ENCODE measurements at regions not wholly inside any gene's neighbourhood (a gene's known extent, or its start where the extent isn't known, plus 50 kb on each side); places are given as distances from the start of the nearest gene placed in this dataset.

DNA sequence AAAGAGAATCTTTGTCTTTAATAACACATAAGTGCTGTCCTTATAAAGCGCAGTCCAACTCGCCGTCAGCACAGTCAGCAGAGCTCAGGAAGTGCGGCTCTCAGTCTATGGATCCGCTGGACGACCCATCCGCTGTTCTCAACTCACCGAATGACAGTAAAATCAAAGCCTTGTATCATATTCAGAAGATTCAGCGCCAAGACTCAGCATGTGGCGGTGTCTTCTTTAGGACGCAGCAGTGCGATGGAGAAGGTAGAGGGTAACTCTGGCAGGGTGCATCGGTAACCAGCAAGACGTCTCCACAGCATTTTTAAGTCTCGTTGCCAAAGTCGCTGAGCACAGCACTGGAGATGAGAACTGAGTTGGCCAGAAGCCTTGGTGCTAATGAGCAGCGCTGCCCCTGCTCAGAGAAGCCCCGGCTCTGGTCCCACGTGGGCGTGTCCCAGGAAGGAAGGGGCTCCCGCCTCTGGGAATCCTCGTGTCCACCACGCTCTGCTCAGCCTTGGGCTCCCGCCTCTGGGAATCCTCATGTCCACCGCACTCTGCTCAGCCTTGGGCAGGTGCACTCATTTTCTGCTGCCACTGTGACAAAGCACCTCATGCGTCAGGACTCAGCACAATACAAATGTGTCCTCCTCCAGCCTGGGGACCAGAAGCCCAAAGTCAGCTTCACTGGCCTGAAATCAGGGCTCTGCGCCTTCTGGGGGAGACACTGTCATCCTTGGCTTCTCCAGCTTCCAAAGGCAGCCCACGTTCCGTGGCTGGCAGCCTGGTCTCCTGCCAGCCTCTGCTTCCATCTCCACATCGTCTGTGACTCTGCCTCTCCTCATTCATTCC is 238.0 kb upstream of the SALL3 start:
- no peak for DNase-seq

DNA sequence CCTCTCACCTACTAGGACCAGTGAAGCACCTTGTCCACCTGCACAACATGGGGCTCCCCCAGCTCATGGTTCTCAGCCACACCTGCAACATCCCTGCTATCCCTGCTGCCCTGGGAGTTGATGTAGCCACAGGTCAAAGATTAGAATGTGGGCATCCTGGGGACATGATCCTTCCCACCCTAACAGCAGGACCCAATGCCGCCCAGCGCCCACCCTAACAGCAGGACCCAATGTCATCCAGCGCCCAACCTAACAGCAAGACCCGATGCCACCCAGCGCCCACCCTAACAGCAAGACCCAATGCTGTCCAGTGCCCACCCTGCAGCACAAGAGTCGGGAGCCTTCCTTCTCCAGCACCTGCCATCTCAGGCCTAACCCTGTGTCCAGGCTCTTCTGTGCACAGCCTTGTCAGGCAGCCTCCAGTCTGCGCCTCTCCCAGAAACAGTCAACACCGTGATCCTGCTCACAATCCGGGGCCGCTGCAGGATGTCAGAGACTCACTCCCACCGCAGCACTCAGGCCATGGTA is 237.3 kb upstream of the SALL3 start:
- DNase-seq: no peak

DNA sequence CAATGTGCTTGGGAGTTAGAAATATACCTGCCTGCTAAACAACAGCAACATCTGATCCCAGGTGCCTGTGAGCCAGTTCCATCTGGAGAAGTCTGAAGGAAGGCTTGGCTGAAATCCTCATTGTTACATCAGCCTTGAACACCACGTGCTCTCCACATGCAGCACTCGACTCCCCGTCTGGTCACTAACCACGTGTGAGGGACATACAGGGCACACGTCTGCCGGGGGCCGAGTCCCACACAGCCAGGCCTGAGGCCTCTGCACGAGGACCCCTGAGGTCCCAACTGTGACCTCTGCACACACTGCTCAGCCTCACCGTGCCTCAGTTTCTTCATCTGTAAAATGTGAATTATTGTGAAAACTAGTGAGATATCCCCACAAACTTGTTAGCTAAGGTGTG is 236.5 kb upstream of the SALL3 start:
- DNase-seq: no peak

DNA sequence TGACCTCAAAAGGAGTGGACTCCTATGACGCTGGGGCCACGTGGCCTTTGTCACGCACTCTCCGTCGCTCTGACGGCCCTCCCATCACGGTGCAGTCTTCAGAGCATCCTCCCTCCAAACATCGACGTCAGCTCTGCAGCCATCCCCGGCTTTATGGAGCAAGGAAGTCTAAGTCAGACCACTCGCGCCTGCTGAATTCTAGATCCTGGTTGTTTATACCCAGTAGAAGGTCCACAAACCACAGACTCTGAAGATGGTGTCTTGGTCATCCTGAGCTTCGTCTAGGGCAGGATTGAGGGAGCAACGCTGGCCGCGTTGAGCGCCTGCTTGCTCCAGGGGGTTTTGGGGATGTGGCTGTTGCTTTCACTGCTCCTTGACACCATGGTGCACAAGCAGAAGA is 228.0 kb upstream of the SALL3 start:
- DNase-seq: no peak

DNA sequence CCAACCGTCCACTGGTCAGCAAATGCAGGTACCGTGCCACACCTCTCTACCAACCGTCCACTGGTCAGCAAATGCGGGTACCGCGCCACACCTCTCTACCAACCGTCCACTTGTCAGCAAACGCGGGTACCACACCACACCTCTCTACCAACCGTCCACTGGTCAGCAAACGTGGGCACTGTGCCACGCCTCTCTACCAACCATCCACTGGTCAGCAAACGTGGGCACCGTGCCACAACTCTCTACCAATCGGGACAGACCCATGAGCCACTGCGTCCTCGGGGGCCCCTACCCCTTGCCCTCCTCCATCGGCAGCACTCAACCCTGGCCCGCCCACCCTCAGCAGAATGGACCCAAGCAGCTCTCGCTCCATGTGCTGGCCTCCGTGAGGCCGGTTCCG is 226.4 kb upstream of the SALL3 start:
- DNase-seq: no peak

DNA sequence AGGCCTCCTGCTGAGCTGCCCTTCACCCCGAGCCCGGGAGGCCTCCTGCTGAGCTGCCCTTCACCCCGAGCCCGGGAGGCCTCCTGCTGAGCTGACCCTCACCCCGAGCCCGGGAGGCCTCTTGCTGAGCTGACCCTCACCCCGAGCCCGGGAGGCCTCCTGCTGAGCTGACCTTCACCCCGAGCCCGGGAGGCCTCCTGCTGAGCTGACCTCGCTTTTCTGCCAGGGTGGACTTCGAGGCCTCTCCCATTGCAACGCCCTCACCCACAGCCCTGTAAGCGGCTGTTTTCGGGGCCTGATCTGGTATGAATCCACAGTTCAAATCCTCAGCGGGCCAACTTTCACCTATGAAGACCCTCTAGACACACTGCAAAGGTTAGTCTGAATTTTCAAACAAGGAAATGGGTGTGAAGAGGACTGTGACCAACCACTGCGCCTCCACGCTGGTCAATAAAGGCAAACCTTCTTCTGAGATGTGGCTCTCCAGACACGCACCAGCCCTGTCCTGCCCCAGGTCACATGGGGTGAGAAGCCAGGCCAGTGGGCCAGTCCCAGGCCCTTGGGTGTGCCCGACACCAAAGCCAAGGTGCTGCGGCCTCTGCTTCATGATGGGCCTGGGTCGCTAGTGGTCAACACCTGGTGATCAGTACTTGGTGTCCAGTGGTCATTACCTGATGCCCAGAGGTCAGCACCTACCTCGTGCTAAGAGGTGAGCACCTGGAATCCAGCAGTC is 225.1 kb upstream of the SALL3 start:
- no peak for DNase-seq

DNA sequence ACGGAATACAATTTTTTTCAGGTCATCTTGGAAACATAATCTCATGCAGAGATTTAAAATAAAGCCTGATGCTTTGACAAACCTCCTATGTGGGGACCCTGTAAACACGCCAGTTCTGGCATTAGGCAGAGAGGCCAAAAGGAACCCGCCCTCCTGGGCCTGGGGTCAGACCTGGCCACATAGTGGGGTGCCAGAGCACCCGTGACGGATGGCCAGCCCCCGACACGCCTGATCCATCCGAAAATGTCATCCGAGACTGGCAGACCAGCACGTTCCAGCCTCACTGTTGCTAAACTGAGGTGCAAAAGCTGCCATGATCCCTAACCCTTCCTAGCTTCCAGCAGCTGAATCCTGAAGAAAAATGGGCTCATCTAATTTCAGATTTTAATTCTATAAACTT is 222.6 kb upstream of the SALL3 start:
- DNase-seq: no peak

DNA sequence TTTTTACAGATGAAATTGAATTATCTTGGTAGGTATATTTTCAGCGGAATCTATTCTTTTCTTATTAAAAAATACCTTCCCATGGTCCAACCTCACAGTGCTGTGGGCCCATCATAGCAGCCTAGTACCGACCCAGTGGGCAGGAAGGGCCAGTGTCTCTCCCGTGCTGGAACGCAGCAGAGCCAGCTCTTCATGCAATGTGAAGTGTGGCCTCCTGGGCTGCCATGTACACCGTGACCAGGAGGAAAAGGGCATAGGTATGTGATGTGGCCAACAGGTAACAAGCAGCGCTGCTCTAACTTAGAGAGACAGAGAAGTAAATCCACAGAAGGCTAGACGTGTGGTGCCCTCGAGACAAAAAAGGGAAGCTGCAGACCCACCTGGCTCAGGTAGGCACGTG is 221.1 kb upstream of the SALL3 start:
- no peak for DNase-seq

DNA sequence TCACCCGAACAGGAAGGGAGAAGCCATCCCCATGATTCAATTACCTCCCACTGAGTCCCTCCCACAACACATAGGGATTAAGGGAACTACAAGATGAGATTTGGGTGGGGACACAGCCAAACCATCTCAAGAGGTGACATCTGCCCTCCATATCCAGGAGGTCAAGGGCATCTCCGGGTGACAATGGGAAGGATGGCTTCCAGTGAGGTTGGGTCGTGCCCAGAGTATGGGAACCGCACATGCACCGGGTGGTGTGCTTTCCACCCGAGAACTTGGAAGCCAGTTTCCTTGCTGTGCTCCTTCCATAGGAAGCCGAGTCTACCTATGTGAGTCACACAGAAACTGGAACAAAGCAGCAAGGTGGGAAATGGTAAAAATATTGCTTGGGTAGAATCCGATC is 216.9 kb upstream of the SALL3 start:
- DNase-seq: no peak

DNA sequence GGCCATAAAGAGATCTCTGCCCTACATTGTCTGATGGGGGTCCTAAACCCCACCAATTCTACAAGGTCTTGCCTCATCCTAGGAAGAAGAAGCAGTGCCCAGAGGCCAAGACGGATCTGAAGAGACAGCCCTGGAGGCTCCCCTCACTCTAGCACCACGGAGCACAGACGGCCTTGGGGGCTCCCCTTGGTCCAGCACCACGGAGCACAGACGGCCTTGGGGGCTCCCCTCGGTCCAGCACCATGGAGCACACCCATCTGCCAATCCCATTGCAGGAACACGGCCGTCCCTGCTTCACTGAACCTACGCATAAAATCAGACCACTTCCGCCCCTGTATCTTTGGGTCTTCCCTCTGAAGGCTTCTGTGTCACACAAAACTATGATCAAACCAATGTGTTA is 215.1 kb upstream of the SALL3 start:
- no peak for DNase-seq

DNA sequence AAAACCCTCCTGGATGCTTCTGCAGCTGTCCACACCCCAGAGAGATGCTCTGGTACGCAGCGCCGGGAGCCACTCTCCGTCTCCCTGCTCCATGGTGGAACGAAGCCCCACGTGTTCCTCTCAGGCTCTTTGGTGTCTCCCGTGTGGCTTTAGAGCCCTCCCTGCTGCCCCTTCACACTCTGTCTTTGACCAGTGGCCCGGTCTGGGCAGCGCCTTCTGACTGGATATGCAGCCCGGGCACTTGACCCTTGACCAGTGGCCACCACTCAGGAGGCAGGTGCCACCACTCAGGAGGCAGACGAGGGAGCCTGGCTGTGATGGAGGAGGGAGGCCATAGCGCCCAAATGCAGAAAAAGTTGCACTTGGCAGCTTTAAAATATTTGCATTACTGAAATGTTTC is 214.5 kb upstream of the SALL3 start:
- no peak for DNase-seq

DNA sequence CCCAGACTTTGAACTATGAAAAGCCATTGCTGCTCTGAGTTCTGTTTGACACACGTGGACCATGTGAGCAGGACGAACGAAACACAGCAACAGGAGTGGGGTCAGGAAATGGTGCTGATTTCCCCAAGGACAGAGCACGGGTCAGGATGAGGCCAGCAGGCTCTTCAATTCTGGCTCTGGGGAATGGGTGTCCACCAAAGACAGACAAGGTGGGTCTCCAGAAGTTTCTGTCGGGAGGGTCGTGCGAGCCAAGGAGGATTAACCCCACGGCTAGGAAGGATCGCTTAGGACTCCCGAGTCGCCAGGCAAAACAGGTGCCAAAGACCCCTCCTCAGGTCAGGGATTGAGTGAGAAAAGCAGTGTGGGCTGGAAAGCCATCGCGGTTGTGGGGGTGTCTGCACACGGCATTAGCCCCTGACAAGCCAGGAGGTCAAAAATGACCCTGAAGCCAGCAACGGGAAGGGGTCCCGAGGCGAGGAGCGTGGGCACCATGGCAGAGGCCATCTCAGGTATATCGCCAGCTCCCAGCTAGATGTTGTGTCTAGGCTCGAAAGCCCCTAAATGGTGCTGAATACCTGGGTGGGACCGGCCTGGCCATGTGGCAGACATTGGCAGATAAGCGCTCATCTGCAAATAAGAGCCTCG is 213.9 kb upstream of the SALL3 start:
- DNase-seq: no peak

DNA sequence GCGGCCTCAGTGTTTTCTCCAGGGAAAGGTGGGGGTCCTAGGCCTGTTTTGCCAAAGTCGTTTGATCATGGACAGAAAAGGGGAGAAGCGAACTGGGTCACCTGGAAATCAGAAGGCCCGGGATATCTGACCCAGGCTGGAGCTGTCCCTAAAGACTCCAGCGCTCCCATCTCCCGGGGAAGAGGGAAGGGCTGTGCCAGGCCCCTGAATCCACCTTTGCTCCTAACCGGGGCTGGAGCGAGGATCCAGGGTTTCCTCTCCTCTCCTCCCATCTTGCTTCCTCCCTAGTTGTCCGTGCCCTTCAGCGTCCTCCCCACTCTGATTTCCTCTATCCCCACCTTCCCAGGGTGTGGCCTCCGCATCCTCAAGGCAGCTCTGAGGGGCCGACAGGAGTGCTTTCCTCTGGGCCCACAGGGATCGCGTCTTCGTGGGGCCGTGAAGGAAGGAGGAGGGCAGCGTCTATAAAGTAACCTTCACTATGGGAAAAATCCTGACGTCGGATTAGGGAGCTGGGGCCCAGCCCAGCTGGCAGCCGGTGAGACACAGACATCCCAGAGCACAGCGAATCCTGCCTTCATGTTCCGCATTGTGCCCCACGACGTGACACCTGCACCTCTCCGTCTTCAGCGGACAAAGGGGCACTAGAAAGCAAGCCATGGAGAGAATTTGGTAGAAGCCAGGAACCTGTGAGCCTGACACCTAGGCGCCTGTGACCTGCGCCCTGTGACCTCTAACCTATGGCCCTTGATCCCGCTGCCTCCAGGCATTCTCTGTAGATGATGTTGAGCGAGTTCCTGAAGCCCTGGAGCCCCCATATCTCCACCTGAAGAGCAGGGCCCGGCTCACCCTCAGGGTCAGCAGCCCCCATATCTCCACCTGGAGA is 212.7 kb upstream of the SALL3 start:
- DNase-seq: no peak

DNA sequence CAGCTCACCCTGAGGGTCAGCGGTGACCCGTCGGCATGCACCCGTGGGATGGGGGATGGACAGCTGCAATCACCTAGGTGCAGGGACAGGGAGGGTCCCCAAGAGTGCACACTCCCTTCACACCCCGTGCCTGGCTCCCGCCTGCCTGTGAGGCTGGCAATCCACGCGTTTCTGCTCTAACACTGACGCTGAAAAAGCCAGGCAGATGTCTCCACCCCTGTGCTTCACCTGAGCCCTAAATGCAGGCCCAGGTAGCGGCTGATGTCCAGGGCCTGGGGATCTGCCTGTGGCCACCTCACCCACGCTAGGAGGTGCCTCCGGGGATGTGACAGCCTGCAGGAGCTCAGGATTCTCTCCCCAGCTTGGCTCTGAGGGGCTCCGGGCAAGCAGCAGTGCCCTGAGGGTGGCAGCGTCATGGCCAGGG is 212.0 kb upstream of the SALL3 start:
- no peak for DNase-seq

DNA sequence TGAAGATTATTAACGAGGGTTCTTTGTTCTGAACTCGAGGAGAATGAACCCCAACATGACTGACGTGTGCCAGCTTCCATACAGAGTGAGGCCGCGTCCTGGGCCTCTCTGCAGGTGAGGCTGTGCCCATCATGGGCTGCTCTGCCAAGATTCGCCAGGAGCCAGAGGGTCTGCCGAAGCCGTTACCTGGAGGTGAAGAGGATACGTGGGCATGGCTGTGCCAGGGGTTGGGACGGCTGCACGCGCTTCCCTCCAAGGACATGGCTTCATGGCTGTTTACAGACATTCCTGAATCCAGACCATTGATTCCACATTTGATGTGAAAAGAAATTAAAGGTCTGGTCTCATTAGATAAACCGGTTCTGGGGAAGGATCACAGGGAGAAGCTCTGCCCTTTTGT is 211.4 kb upstream of the SALL3 start:
- no peak for DNase-seq

DNA sequence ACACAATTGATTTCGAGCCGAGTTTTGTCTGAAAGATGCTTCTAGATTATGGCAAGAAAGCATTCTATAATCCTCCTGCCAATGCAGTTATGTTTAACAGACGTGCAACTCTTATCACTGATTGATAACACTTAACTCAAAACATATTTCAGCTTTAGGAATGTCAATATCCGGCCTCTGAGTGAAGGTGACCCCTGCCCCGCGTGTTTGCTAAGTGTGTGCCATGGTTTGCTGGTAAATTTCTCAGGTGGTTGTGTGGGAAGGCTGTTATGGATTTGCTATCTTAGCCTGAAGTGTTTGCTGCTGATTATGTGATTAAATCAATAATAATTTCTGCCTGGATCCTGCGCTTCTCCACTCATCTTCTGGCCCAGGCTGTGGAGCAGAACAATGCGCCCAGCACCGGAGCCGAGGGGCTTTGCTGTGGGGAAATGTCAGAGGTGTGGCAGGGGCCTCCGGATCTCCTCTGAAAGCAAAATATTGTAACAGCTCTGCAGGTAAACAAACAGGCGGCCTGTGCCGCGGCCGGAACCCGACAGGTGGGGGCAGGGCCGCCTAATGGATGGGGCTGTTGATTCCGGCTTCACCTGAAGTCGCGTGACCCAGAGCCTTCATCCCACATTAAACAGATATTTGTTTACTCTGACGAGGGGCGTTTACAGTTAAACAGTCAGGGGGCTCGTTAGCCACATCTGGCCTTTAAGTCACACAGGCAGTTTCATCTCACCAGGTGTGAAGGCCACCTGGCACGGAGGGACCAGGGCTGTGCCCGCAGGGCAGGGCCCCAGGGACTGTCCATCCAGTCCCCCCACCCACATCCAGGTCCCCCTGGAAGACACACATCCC is 210.7 kb upstream of the SALL3 start:
- DNase-seq: no peak

DNA sequence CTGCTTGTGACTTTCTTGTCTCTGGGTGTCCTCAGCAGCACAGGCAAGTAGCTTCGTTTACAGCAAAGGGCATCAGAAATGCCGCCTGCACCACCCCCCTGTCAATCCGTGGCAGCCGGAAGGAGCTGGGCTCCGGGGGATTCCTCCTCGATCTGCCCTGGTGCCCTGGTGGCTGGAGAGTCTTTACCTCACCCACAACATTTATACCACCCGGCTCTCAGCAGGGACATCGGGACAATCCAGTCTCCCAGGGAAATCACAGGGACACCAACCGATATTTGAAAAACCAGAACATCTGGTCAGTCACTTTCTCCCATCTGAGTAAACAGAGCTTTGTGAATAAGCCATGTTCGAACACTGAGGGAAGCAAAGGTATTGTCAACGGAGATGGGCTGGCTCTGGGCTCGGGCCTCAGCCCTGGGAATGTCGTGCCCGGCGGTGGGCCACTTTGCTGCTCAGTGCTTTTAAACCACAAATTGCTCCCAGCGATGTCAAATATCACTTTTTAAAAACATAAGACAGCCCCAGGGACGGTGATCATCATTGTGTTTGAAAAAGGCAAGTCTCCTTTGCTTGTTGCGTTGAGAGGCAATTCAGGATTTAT is 210.0 kb upstream of the SALL3 start:
- DNase-seq: no peak

DNA sequence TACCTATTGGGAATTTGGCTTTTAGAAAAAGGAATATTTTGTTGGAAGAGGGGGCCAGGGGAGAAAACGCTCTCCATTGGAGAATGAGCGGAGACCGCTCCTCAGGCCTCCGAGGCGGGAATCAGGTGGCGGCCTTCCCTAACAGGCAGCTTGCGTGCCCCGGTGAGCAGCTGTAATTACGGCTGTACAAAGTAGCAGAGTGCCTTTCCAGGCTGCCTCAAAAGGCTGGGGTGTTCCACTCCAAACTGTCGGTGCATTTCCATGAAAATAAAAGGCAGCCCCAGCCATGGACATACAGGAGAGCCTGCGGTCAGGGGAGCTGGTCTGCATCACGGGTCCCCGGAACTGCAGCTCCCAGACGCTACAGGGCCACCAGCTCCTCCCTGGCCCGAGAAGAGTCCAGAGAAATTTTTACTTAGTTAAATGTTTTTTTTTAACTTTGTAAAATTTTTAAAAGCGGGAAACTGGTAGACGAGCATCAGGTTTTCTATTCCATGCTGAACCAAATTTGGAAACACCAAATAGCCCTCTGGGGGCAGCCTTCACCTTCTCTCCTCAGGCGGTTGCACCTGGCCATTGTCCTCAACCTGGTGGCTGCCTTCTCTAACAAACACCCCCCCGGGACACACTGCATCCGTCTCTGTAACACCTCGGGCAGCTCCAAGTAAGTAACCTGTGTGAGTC is 209.3 kb upstream of the SALL3 start:
- DNase-seq: no peak

DNA sequence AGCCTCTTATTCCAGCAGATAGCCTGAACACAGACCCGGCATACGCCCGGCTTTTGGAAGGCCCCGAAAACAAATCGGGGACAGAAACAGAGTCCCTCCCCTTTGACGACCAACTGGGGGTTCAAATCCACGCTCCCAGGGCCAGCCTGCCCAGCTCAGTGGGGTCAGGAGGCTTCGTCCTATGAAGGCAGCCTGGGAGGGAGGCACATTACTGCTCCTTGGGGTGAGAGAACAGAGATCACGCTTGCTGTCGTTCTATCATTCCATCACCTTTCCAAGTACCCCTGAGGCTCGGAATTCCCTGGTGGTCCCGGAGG is 208.8 kb upstream of the SALL3 start:
- DNase-seq: no peak

DNA sequence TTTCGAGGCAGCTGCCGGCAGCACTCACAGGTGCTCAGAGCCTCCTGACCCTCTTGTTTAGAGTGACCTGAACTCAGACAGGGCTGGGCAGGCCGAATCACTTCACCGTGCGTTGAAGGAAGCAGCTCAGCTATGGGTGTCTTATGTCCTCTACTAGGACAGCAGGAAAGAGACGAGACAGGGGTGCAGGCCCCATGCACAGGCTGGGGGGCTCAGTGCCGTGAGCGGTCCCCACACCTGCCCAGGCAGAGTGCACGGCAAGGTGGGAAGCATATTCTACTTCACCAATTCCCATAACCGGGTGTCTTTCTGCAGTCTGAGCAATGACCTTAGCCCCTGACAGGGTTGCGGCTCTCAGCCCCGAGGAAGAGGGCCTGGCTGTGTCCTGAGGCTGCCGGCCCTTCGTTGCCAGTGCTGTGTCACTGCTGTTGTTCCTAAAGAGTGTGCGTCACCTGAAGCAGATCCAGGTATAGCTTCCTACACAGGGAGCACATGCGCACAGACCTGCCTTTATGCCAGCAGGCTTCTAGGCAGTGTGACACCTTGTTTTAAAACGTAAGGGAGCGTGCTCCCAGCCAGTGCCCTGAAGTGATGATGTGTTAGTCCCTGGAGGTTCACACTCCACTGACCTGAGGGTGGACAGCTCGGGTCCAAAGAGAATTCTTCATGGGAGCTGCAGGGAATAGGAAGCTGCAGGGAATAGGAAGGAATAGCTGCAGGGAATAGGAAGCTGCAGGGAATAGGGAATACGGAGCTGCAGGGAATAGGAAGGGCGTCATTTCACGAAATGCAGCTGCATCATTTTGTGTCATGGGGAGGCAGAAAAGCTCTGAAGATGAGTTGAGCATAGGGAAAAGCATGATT is 207.9 kb upstream of the SALL3 start:
- no peak for DNase-seq

All from SHP77 treated with DMSO at 0.1 percent for 48 hours (cell line).